HL-60 (cell line): ENCODE measurements at regions not wholly inside any gene's neighbourhood (a gene's known extent, or its start where the extent isn't known, plus 50 kb on each side); places are given as distances from the start of the nearest gene placed in this dataset.

Source experiments
- GABPA ChIP-seq: IDR thresholded peaks from 2 replicates; pipeline ENCODE4 v1.6.1; 2012; ENCODE audit warnings: low read depth
- TF ChIP-seq, protein P1 (sequence below): IDR thresholded peaks from one replicate; pipeline ENCODE4 v1.5.1; 2011; ENCODE audit warnings: low read length, control low read depth, inconsistent platforms; ENCODE audit not compliant: insufficient read depth

GRCh38 chr4:30586850-30587249 lies 133.3 kb upstream of the PCDH7 start:
- TF ChIP-seq, protein P1, sequence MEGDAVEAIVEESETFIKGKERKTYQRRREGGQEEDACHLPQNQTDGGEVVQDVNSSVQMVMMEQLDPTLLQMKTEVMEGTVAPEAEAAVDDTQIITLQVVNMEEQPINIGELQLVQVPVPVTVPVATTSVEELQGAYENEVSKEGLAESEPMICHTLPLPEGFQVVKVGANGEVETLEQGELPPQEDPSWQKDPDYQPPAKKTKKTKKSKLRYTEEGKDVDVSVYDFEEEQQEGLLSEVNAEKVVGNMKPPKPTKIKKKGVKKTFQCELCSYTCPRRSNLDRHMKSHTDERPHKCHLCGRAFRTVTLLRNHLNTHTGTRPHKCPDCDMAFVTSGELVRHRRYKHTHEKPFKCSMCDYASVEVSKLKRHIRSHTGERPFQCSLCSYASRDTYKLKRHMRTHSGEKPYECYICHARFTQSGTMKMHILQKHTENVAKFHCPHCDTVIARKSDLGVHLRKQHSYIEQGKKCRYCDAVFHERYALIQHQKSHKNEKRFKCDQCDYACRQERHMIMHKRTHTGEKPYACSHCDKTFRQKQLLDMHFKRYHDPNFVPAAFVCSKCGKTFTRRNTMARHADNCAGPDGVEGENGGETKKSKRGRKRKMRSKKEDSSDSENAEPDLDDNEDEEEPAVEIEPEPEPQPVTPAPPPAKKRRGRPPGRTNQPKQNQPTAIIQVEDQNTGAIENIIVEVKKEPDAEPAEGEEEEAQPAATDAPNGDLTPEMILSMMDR = no peak
- TF ChIP-seq GABPA = no peak
